ENCODE measurements at regions not wholly inside any gene's neighbourhood (a gene's known extent, or its start where the extent isn't known, plus 50 kb on each side); places are given as distances from the start of the nearest gene placed in this dataset.

DNA sequence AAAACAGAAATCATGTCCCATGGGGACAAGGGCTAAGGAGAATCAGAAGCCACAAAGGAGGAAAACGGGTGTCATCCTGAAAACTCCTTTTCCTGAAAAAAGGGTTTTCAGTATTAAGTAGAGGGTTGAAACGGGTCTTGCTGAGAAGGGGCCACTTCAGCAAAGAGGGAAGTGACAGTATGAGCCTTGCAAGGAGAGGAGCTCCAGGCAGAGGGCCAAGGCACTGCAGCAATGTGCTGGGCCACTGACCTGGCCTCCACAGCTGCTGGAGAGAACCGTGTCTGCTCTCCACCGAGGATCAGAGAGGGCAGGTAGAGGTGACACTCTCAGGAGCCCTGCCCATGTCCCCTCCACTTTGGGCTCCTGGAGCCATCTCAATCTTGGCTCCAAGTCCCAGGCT, 103.3 kb downstream of the NCOR2 start:
- TF ChIP-seq, protein P1, sequence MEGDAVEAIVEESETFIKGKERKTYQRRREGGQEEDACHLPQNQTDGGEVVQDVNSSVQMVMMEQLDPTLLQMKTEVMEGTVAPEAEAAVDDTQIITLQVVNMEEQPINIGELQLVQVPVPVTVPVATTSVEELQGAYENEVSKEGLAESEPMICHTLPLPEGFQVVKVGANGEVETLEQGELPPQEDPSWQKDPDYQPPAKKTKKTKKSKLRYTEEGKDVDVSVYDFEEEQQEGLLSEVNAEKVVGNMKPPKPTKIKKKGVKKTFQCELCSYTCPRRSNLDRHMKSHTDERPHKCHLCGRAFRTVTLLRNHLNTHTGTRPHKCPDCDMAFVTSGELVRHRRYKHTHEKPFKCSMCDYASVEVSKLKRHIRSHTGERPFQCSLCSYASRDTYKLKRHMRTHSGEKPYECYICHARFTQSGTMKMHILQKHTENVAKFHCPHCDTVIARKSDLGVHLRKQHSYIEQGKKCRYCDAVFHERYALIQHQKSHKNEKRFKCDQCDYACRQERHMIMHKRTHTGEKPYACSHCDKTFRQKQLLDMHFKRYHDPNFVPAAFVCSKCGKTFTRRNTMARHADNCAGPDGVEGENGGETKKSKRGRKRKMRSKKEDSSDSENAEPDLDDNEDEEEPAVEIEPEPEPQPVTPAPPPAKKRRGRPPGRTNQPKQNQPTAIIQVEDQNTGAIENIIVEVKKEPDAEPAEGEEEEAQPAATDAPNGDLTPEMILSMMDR (IDR thresholded peaks at IDR 0.05; ENCODE audit: insufficient read depth, low read length), result no peak
- TF ChIP-seq POLR2AphosphoS5 (IDR thresholded peaks at IDR 0.05; ENCODE audit: low read depth) (no peak; the same call in 1 of the 2 replicates), REST (IDR thresholded peaks at IDR 0.05; ENCODE audit: insufficient replicate concordance, low read depth) (no peak), SPI1 (IDR thresholded peaks at IDR 0.05; ENCODE audit: borderline replicate concordance, low read depth) (peak; percentile 87; the same call in 1 of the 2 replicates)

All from HL-60 (cell line).